K562 (cell line): ENCODE measurements at regions not wholly inside any gene's neighbourhood (a gene's known extent, or its start where the extent isn't known, plus 50 kb on each side); places are given as distances from the start of the nearest gene placed in this dataset.

Source experiments
- ATAC-seq: fragments of 200-7000 bp; cut with Tn5 transposase; 3 replicates; pipeline ENCODE4 v1.9.1; 2020; ENCODE audit warnings: moderate library complexity
- BruUV-seq: library from RNA; stranded (reverse); fragments of 400-500 nt; replicated peaks from 2 replicates; lab custom pipeline; 2021; lab: Mats Ljungman, UMichigan
- CTCF ChIA-PET: fragments of 300-600 bp; formaldehyde crosslinking; extraction: SDS; loops from one replicate; lab custom pipeline; 2021; ENCODE audit warnings: low intra/inter-chr PET ratio; lab: Yijun Ruan, JAX
- POLR2A ChIA-PET: fragments of 300-600, 350-650 bp; sonication (Branson Sonifier 250); formaldehyde crosslinking; extraction: SDS; loops from one replicate; lab custom pipeline; 2021; ENCODE audit warnings: antibody characterized with exemption, inconsistent platforms; lab: Yijun Ruan, JAX
- DNase-seq, 4 experiments: peaks; one replicate each; pipeline versions ENCODE4 v3.0.0 to v3.0.0-alpha.2; 2011 to 2018; ENCODE audit warnings: low spot score in 3 of 4, mixed read lengths in 3 of 4; ENCODE audit errors: extremely low read depth in 1 of 4
- FAIRE-seq: peaks from 2 replicates; lab custom pipeline; 2011; peaks lifted over from hg19 to GRCh38; lab: Jason Lieb, UNC
- H2AFZ ChIP-seq: 2 replicates; pipeline ENCODE4 v1.6.0; 2011; ENCODE audit warnings: low read depth, low read length, control low read depth, inconsistent platforms
- H3K27ac ChIP-seq: fragments of 200-600 bp; 3 replicates; pipeline ENCODE4 v1.8.0; 2011; ENCODE audit warnings: low read depth, mild to moderate bottlenecking, control low read depth, inconsistent platforms, low read length, moderate library complexity, mixed read lengths; ENCODE audit errors: extremely low read depth
- H3K27me3 ChIP-seq, 2 experiments: fragments of 300-600 bp in 1 of 2; 2 replicates in 1 of 2; 3 replicates in 1 of 2; pipeline versions ENCODE4 v1.6.0 to v1.8.0; 2011; ENCODE audit warnings: inconsistent platforms in 2 of 2, low read length in 2 of 2, mild to moderate bottlenecking in 1 of 2, mixed read lengths in 1 of 2, moderate library complexity in 1 of 2; ENCODE audit not compliant: control insufficient read depth in 2 of 2, insufficient read depth in 2 of 2
- H3K36me3 ChIP-seq: fragments of 300-600 bp; 3 replicates; pipeline ENCODE4 v1.8.0; 2011; ENCODE audit warnings: mild to moderate bottlenecking, low read length, inconsistent platforms; ENCODE audit not compliant: control insufficient read depth, insufficient read depth
- H3K4me1 ChIP-seq, 2 experiments: fragments of 200-600 bp in 1 of 2; replicated peaks in 1 of 2; 2 replicates in 1 of 2; 3 replicates in 1 of 2; pipeline versions ENCODE4 v1.5.1 to v1.8.0; 2011; ENCODE audit warnings: inconsistent platforms in 2 of 2, low read length in 2 of 2, mild to moderate bottlenecking in 1 of 2, mixed read lengths in 1 of 2, moderate library complexity in 1 of 2; ENCODE audit not compliant: control insufficient read depth in 2 of 2, insufficient read depth in 2 of 2
- H3K4me2 ChIP-seq: 2 replicates; pipeline ENCODE4 v1.6.1; 2011; ENCODE audit warnings: low read length, control low read depth, inconsistent platforms, mixed read lengths; ENCODE audit not compliant: insufficient read depth
- H3K4me3 ChIP-seq: fragments of 200-600 bp; sonication (generic), shearing (Covaris generic); 2 replicates; pipeline ENCODE4 v1.5.1; 2016; ENCODE audit warnings: control low read depth, inconsistent platforms
- H3K79me2 ChIP-seq: fragments of 200-600 bp; 3 replicates; pipeline ENCODE4 v1.8.0; 2011; ENCODE audit warnings: low read length, inconsistent platforms; ENCODE audit not compliant: control insufficient read depth, insufficient read depth
- H3K9ac ChIP-seq, 2 experiments: 2 replicates each; pipeline versions ENCODE4 v1.6.0 to v1.6.1; 2011; ENCODE audit warnings: low read depth in 2 of 2, low read length in 2 of 2, control low read depth in 1 of 2, inconsistent platforms in 1 of 2, mild to moderate bottlenecking in 1 of 2, mixed read lengths in 1 of 2; ENCODE audit not compliant: insufficient read depth in 1 of 2
- H3K9me1 ChIP-seq: one replicate; pipeline ENCODE4 v1.6.0; 2011; ENCODE audit warnings: inconsistent platforms, mild to moderate bottlenecking, low read length, moderate library complexity; ENCODE audit not compliant: control insufficient read depth, insufficient read depth
- H3K9me3 ChIP-seq: replicated peaks from 2 replicates; pipeline ENCODE4 v1.5.1; 2011; ENCODE audit warnings: low read depth, low read length, inconsistent platforms; ENCODE audit not compliant: control insufficient read depth, insufficient read depth
- H4K20me1 ChIP-seq: replicated peaks from 2 replicates; pipeline ENCODE4 v1.6.1; 2011; ENCODE audit warnings: low read length, inconsistent platforms, mixed read lengths; ENCODE audit not compliant: control insufficient read depth, insufficient read depth
- CAMTA2 ChIP-seq: fragments of 250-450 bp; sonication (Bioruptor Pico); conservative IDR thresholded peaks from 2 replicates; pipeline ENCODE4 v1.5.1; 2022
- HCFC1 ChIP-seq: IDR thresholded peaks from 2 replicates; pipeline ENCODE4 v1.6.1; 2012; ENCODE audit warnings: low read depth, low read length, improper control_type of control experiment
- KLF13 ChIP-seq: fragments of 450-650 bp; IDR thresholded peaks from 2 replicates; pipeline ENCODE4 v1.6.1; 2016; ENCODE audit warnings: missing genetic modification characterization, low read depth, mild to moderate bottlenecking, missing compliant biosample characterization, moderate library complexity, borderline replicate concordance
- NR1H2 ChIP-seq: sonication (generic); formaldehyde crosslinking; IDR thresholded peaks from 2 replicates; pipeline ENCODE4 v1.4.0; 2020; ENCODE audit warnings: mild to moderate bottlenecking, missing genetic modification reagents
- NR4A1 ChIP-seq, 2 experiments: fragments of 250-450 bp in 1 of 2; fragments of 450-650 bp in 1 of 2; sonication (Bioruptor Pico) in 1 of 2; IDR thresholded peaks; 2 replicates each; pipeline versions ENCODE4 v1.4.0 to v1.6.1; 2016 to 2020; ENCODE audit warnings: mild to moderate bottlenecking in 2 of 2, missing compliant biosample characterization in 1 of 2, missing genetic modification characterization in 1 of 2, moderate library complexity in 1 of 2
- POLR2AphosphoS2 ChIP-seq: IDR thresholded peaks from 2 replicates; pipeline ENCODE4 v1.6.1; 2012; ENCODE audit warnings: low read length, improper control_type of control experiment
- POLR3G ChIP-seq: IDR thresholded peaks from 2 replicates; pipeline ENCODE4 v1.6.1; 2011; ENCODE audit not compliant: insufficient read length, insufficient replicate concordance; ENCODE audit errors: extremely low read depth
- RBM34 ChIP-seq: fragments of 200-400 bp; formaldehyde crosslinking; IDR thresholded peaks from 2 replicates; pipeline ENCODE4 v1.6.1; 2018; ENCODE audit warnings: low read length, borderline replicate concordance; ENCODE audit not compliant: insufficient read depth
- SRF ChIP-seq, 2 experiments: fragments of 250-450, 450-650 bp in 1 of 2; sonication (Bioruptor Pico) in 1 of 2; sonication (generic) in 1 of 2; formaldehyde crosslinking; IDR thresholded peaks; 2 replicates each; pipeline versions ENCODE4 v1.5.0 to v1.5.1; 2020 to 2022; ENCODE audit warnings: mild to moderate bottlenecking in 1 of 2, missing genetic modification reagents in 1 of 2
- ZNF184 ChIP-seq: sonication (generic); formaldehyde crosslinking; IDR thresholded peaks from 2 replicates; pipeline ENCODE4 v1.5.0; 2020; ENCODE audit warnings: missing genetic modification reagents
- ZNF217 ChIP-seq: sonication (generic); formaldehyde crosslinking; IDR thresholded peaks from 2 replicates; pipeline ENCODE4 v1.8.0; 2022; ENCODE audit warnings: mild to moderate bottlenecking, missing genetic modification reagents
- ZNF324 ChIP-seq: fragments of 250-450 bp; sonication (Bioruptor Pico); IDR thresholded peaks from 2 replicates; pipeline ENCODE4 v1.4.0; 2020; ENCODE audit warnings: mild to moderate bottlenecking
- WGBS: fragments of 100-300 bp; shearing (Covaris generic); methylation state at CpG from one replicate; pipeline ENCODE4 v1.1.6; 2016; ENCODE audit warnings: low coverage, mixed read lengths; ENCODE audit not compliant: insufficient coverage; ENCODE audit errors: missing lambda C conversion rate; 5-methylcytosine and 5-hydroxymethylcytosine counted together
- in situ Hi-C: fragments of 300-500 bp; cut with MboI; formaldehyde crosslinking; loops from 4 replicates; pipeline ENCODE4 v1.15.0; 2018; ENCODE audit warnings: inconsistent platforms, mixed read lengths
- intact Hi-C: fragments of 100-400 bp; cut with micrococcal nuclease; formaldehyde crosslinking; loops from 2 replicates; pipeline ENCODE4 v1.14.2; 2022
- TF ChIP-seq, protein P1 (sequence below): fragments of 450-650 bp; IDR thresholded peaks from one replicate; pipeline ENCODE4 v1.6.1; 2018; ENCODE audit warnings: mild to moderate bottlenecking, moderate library complexity; ENCODE audit not compliant: partially characterized antibody

DNA sequence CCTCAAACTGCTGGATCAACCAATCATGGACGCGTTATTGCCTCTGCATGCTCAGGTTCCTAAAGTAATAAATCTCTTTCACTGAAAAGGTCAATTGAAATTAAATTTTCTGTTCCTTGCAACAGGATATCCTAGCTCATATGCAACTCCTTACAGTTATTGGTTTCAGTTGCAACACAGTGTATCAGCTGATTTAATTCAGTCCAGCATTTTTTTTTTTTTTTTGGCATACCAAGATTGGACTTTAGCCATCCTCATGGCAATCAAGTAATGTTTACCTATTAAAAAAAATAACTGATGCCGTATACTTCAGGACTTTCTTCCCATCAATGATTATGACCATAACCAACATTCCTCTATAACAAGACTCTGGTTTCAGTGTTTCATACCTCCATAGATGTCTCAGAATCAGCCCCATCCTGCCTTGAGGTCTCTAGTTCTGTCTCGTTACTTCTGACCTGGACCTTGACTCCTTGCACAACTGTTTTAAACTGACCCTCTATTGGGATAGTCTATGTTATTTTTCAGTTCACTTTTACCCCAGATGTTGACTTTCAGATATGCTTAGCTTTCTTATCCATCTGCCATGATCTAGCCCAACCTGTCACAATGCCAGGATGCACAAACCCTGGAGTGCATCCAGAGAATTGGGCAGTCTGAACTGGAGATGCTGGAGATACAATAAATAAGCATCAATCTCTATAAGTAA, 265.0 kb upstream of the GADL1 start:
- POLR2A ChIA-PET: no interaction called here
- no peaks in the 10 kb centered on the region for H3K9me1 ChIP-seq
- FAIRE-seq: no peak

More for the DNA sequence above, 265.0 kb upstream of the GADL1 start:
- no peak for ATAC-seq
- no peaks in the 10 kb centered on the region for H3K4me1 ChIP-seq
- CTCF ChIA-PET: no interaction called here
- H3K27me3 ChIP-seq: no peaks in the 10 kb centered on the region
- no TSS peak for BruUV-seq
- no peak overlapping the region for H2AFZ ChIP-seq
- 3% methylated on average over 4 of the region's 4 CpGs for WGBS
- H4K20me1 ChIP-seq: no peaks in the 10 kb centered on the region
- no peaks in the 10 kb centered on the region for H3K9me3 ChIP-seq
- no peaks in the 10 kb centered on the region for H3K36me3 ChIP-seq
- H3K79me2 ChIP-seq: no peaks in the 10 kb centered on the region
- in situ Hi-C loops (no loop called here), intact Hi-C loops (no loop called here)
- no peak for DNase-seq
- TF ChIP-seq NR4A1 (CRISPR knock-in tag; IDR thresholded peaks at IDR 0.05): no peak
- no peak for TF ChIP-seq NR4A1 (tag; IDR thresholded peaks at IDR 0.05)
- no peak for TF ChIP-seq SRF (CRISPR knock-in tag; IDR thresholded peaks at IDR 0.05)
- no peak for TF ChIP-seq HCFC1
- no peak for TF ChIP-seq POLR3G
- no peak for TF ChIP-seq KLF13
- no peak for TF ChIP-seq CAMTA2
- TF ChIP-seq RBM34: no peak
- TF ChIP-seq ZNF184 (CRISPR knock-in tag): no peak
- no peak for TF ChIP-seq NR1H2 (CRISPR knock-in tag)
- TF ChIP-seq POLR2AphosphoS2: no peak
- TF ChIP-seq ZNF324 (CRISPR knock-in tag): no peak
- TF ChIP-seq, protein P1, sequence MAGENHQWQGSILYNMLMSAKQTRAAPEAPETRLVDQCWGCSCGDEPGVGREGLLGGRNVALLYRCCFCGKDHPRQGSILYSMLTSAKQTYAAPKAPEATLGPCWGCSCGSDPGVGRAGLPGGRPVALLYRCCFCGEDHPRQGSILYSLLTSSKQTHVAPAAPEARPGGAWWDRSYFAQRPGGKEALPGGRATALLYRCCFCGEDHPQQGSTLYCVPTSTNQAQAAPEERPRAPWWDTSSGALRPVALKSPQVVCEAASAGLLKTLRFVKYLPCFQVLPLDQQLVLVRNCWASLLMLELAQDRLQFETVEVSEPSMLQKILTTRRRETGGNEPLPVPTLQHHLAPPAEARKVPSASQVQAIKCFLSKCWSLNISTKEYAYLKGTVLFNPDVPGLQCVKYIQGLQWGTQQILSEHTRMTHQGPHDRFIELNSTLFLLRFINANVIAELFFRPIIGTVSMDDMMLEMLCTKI: no peak
- no peak for TF ChIP-seq ZNF217 (CRISPR knock-in tag)
- no peak overlapping the region for H3K4me3 ChIP-seq
- H3K4me2 ChIP-seq: no peak overlapping the region
- H3K27ac ChIP-seq: no peak overlapping the region
- no peak overlapping the region for H3K9ac ChIP-seq
